VCaP (cell line): ENCODE measurements at regions not wholly inside any gene's neighbourhood (a gene's known extent, or its start where the extent isn't known, plus 50 kb on each side); places are given as distances from the start of the nearest gene placed in this dataset.
A peak's percentile ranks its signal among the peaks of the same experiment; 100 is the strongest.

Experiments used
- H3K27ac ChIP-seq: fragments of 450-650 bp; 2 replicates; pipeline ENCODE4 v1.5.1; 2017
- TF ChIP-seq, protein P1 (sequence below): fragments of 450-650 bp; conservative IDR thresholded peaks from 2 replicates; pipeline ENCODE4 v1.5.1; 2017; ENCODE audit warnings: mild to moderate bottlenecking, moderate library complexity

DNA sequence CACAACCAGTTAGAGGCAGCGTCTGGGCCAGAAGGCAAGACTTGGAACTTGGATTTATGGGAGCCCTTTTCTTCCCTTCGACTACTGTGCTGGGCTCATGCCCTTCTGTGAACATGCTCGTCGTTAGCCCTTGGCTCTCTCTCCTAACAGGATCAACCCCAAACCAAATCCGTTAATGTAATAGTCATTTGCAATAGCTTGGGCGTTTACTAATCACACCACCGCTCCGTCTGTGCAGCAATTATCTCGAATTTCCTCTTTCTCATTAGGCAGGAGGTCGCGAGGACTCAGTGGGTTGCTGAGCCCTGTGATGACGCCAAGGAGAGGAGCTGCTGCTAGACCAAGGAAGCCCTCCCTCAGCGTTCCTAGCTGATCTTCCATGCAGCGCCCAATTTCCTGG, 114.7 kb downstream of the ENGASE start:
- H3K27ac ChIP-seq, result no peak overlapping the region

DNA sequence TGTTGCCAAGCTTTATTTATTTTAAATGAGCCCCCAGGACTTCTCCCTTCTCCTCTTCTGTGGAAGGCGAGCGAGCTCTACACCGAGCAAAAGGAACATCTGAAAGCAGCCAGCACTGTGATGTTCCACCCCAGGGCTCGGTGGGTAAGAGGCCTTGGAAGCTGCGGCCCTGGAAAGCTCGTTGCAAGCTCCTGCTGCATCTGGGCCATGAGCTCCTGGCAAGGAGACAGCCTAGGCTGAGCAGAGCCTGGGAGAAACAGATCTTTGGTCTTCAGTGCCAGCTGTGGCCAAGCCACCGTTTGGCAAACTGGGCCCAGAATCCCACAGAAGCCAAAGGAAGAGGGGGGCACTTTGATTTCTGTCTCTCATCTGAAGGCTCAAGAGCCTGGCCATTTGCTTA, 114.1 kb downstream of the ENGASE start:
- TF ChIP-seq, protein P1, sequence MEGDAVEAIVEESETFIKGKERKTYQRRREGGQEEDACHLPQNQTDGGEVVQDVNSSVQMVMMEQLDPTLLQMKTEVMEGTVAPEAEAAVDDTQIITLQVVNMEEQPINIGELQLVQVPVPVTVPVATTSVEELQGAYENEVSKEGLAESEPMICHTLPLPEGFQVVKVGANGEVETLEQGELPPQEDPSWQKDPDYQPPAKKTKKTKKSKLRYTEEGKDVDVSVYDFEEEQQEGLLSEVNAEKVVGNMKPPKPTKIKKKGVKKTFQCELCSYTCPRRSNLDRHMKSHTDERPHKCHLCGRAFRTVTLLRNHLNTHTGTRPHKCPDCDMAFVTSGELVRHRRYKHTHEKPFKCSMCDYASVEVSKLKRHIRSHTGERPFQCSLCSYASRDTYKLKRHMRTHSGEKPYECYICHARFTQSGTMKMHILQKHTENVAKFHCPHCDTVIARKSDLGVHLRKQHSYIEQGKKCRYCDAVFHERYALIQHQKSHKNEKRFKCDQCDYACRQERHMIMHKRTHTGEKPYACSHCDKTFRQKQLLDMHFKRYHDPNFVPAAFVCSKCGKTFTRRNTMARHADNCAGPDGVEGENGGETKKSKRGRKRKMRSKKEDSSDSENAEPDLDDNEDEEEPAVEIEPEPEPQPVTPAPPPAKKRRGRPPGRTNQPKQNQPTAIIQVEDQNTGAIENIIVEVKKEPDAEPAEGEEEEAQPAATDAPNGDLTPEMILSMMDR, result no peak
- H3K27ac ChIP-seq, result no peak overlapping the region

More for the DNA sequence above, 114.7 kb downstream of the ENGASE start:
- TF ChIP-seq, protein P1, result no peak

DNA sequence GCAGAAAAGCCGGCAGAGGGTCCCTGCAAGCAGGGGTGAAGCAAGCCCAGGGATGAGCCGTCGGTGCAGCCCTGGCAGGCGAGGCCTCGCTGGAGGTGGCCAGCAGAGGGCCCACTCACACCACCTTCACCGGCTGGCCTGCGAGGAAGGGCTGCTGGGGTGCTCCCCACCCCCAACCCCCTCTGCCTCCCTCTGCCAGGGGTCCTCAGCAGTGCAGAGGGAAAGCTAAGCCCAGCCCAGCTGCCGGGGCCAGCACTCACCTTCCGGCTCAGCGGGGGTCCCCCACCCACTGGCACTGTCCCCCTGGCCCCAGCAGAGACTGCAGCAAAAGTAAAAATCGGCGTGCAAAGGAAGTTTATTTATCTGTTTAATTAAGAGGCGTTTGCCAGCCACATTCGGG, 113.4 kb downstream of the ENGASE start:
- no peak overlapping the region for H3K27ac ChIP-seq
- TF ChIP-seq, protein P1, result peak; percentile 94

DNA sequence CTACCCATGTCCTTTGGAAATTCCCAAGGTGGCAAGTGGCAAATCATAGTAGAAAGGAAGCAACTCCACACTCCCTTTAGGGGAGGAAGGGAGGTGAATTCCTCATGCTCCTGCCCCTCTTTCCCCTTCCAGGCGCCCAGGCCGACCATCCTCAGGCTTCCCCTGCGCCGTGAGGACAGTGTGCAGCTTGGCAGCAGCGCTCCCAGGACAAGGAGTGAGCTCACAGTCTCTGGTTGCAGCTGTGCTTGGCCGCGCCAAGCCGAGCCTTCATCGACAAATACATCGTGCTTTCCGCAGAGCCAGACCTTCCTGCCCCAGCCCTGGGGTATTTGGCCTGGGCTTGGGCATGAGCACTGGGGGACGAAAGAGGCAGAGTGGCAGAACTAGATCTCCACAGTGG, 112.6 kb downstream of the ENGASE start:
- H3K27ac ChIP-seq, result no peak overlapping the region
- TF ChIP-seq, protein P1, result no peak

DNA sequence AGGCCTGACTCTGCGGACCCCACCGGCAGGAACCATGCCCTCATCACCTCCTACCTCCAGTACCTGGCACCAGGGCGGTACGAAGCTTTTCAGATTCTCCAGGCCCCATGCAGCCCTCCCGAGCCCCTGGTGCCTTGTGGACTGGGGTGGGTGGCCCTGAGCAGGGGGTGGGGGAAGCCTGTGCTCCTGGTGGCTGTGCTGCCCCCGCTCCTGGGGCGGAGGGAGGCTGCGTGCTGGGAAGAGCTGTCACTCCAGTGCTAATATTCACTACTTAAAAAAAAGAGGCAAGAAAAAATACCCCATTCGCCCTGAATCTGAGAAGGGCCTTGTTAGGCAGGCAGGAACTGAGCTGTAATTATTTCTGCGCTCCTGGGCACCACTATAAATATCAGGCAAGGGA, 111.8 kb downstream of the ENGASE start:
- TF ChIP-seq, protein P1, result no peak
- no peak overlapping the region for H3K27ac ChIP-seq

DNA sequence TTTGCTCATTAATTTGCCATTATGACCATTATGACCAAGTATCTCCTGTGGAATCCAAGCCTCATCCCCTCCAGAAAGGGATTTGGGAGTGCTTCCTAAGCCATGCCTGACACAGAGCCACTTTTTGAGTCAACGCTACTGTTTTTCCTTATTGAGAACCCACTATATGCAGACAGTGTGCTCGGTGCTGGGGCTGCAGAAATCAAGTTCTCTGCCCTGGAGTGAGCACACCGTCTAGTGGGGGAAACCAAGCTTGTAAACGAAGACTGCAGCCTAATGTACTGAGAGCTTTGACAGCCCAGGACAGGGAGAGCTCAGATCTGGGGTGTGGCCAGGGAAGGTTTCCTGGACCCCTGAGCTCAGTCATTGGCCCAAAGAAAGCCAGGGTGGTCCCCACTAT, 111.0 kb downstream of the ENGASE start:
- TF ChIP-seq, protein P1, result no peak
- no peak overlapping the region for H3K27ac ChIP-seq

DNA sequence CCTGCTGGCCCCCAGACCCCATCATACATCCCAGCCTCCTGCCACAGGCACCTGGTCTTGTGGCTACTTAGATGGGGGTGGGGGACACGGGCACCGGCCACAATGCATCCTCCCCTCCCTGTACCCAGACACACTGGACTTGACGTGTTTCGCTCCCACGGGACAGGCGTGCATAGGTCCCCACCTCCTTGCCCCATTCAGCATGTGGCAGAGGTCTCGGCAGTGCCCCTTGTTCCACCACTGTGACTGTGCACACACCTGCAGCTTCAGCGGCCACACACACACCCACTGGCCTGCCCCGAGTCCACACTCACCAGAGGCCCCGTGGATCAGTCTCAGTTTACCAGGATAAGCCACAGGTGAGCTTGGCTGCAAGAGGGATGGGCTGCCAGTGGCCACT, 109.6 kb downstream of the ENGASE start:
- H3K27ac ChIP-seq, result no peak overlapping the region; the same call in 1 of the 2 replicates
- TF ChIP-seq, protein P1, result no peak
